T-helper 2 cell (primary cell): ENCODE measurements at regions not wholly inside any gene's neighbourhood (a gene's known extent, or its start where the extent isn't known, plus 50 kb on each side); places are given as distances from the start of the nearest gene placed in this dataset.
"Not testable (repeated sequence)": the region's sequence is repeated elsewhere in the genome, so short reads cannot be mapped to it uniquely, and the experiment has no call there.

Experiments
- DNase-seq, 5 experiments: peaks; one replicate each; pipeline versions ENCODE4 v3.0.0 to v3.0.0-alpha.2; 2012 to 2022

- DNase-seq, result no peak
Measured at GRCh38 chr2:21728133-21728532, 604.4 kb downstream of the TDRD15 start.

GRCh38 chr2:21730141-21730540 lies 606.4 kb downstream of the TDRD15 start:
- no peak for DNase-seq

- DNase-seq, result no peak
Measured at GRCh38 chr2:21740484-21740883, 616.7 kb downstream of the TDRD15 start.

DNA sequence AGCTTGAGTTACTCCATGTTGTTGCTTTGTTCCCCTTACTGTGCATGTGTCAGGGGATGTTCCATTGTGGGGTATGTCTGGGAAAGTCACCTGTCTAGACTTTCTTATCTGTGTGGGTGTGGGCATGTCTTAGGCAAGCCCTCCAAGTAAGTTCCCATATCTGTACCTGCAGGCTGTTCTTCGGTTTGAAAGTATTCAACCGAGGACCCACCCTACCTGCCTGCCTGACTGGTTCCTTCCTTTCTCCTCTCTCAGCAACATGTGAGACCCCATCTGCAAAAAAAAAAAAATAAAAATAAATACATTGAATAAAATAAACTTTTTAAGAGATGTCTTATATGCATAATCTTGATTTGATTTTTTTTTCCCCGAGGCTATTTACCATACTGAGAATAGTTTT lies 622.7 kb downstream of the TDRD15 start:
- DNase-seq, result no peak

DNA sequence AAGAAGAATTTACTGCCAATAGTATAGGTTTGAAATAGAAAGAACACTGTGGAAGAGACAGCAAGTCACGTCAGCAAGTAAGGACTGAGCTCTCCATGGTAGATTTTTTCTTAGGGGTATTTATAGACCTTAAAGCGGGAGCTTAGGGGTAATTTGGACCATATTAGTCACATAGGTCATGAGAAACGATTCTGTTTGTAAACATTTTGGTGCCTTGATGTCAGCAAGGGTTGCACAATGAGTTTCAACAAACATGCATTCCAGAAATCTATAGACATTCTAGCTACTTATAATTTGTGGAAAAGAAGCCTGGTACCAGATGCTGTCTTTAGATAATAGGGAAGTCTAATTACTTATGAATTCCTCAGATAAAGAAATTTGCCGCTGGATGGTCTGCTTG lies 624.7 kb downstream of the TDRD15 start:
- no peak for DNase-seq

DNA sequence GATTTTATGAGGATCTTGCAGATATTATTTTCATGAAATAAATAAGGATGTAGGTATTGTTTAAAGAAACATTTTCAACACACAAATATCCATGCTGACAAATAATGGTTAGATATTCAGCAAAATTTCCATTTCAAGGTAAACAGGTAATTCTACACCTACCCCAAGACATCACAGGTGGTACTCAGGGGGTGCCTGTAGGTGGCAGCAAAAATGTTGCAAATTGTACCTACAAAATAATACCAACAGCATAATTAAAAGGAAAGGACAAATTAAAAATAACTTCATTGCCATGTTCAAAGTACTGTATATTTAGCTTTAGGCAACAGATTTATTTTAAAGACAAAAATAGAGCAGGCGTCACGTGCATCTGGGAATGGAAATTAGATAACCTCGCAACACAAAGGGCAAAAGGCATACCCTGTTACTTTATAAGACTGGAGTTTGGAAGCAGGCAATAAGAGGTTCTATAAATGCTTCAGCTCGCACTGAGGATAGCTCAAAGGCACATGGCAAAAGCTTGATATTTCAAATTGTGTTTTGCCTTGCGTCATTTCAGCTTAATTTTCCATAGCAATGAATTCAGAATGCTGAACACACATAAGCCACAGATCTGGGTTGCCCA lies 630.5 kb downstream of the TDRD15 start:
- no peak for DNase-seq

GRCh38 chr2:21757805-21758430 lies 634.1 kb downstream of the TDRD15 start:
- DNase-seq, result no peak

- DNase-seq, result no peak
Measured at GRCh38 chr2:21759819-21760218, 636.1 kb downstream of the TDRD15 start.

GRCh38 chr2:21761361-21761760 lies 637.6 kb downstream of the TDRD15 start:
- no peak for DNase-seq

GRCh38 chr2:21763501-21763900 lies 639.7 kb downstream of the TDRD15 start:
- DNase-seq, result no peak

DNA sequence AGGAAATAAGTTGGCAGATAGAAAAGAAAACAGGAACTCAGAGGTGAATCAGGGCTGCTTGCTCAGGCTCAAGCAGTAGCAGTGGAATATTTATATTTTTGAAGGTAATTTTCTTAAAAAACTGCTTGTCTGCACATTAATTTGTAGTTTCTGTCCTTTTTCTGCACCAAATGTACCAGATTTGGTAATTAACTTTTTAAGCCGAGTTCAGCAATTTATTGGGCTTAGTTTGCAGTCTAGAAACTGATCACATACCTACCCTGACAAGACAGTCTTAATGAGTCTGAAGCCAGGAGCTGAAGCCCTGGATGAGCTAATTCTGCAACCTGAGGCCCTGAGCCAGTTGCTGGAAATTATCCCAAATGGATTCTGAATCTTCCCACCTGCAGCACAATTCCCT lies 647.0 kb downstream of the TDRD15 start:
- DNase-seq, result no peak

GRCh38 chr2:21772624-21773023 lies 648.9 kb downstream of the TDRD15 start:
- no peak for DNase-seq

DNA sequence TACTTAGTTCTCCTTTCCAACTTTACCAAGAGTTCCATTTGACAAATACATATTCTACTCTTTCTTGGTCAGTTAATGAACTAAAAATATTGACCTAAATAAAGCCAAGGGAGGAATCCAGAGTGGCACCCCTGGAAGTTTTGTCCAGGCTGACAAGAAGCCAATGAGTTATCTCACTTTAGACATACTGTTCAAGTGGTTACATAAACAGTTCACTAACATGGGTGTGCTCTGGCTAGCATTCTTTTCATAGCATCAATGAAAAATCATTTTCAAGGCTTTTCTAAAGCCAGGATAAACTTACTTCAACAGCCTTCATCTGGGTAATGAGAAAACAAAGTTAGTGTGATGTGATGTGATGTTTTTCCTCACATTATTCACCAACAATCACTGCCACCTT lies 649.4 kb downstream of the TDRD15 start:
- no peak for DNase-seq

DNA sequence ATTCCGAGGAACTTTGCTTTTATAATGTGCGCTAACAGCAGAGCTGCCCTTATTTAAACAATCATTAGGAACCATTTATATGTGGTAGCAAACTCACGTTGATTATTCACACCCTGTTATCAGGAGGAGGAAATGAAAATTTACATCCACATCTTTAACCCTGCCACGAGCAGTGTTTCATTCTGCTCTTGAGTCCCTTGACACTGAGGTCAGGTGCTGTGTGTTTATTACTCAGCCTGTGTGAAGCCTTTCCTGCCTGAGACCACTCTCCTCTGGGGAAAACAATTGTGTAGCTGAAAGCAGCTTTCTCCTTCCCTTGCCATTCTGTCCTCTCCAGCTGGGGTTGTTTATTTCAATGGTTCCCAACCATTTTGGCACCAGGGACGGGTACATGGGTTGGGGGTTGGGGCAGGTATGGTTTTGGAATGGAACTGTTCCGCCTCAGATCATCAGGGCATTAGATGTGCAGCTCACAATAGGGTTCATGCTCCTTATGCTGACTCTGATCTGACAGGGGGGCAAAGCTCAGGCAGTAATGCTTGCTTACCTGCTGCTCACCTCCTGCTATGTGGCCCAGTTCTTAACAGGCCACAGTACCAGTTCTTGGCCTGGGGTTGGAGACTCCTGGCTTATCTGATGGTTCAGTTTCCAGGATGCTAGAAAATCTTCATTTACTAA lies 651.1 kb downstream of the TDRD15 start:
- no peak for DNase-seq

DNA sequence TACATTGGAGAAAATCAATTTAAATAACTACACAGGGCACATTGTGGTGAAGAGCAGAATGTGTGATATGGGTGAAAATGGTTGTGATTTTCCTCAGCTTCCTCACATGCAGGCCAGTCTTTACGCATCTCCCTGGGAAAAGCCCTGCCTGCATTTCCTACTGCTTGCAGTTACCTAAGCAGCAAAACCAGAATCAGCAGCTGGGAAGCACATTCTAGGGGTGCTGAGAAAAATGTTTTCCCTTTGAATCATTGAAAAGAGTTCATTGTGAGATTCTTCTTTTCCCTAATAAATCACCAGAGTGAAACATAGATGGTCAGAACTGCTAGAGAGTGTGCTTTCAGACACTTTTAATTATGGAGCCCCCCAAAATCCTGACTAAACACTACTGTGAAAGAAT lies 656.0 kb downstream of the TDRD15 start:
- DNase-seq, result no peak

DNA sequence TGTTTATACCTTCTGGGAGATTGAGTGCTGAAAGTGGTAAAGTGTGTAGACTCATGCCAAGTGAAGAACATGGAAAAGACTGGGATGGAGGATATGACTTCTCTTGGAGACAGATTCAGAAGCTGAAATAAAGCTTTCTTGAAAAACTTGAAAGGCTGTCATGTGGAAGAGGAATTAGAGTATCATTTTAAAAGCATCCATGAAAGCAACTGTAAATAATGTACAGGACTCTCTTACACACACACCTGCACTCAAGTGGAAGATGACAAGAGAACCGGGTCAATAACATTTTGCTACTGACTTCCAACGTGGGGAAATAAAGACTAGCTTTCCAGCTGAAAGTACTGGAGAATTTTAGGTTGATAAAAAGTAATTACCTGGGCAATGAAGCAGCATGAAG lies 658.2 kb downstream of the TDRD15 start:
- DNase-seq, result no peak

DNA sequence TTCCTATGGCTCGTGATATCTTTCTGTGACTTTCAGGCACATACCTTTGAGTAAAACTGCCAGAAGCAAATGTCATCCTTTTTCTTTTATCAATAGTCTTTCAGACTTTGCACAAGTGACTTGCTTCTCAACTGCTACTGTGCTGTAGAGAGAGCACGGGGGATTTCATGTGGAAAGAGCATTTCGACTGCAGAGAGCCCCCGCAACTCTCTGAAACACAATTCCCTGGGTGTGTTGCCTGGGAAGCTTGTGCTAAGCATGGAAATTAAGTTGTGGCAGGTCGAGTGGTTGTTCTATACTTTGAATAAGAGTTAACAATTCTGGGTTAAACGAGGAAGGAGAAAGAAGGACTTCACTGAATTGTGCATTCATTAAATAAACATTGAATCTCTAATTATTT lies 659.1 kb downstream of the TDRD15 start:
- no peak for DNase-seq

- DNase-seq, result no peak
Measured at GRCh38 chr2:21787941-21788340, 664.2 kb downstream of the TDRD15 start.

DNA sequence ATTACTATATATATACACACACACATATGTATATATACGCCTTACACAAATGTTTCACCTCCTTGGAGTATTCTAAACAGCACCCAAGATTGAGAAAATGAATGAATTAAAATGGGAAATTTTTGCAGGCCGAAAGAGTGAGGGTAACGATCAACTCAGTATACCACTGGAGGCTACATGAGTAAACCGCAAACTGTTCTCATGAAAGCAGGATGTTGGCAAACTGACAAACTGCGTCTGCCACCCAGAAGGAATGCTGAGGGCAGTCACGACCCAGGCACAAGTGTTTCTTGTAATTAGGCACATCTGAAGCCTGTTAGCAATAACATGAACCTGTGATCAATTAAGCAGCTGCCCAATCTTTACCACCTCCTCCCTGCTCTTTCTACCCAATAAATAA lies 666.5 kb downstream of the TDRD15 start:
- DNase-seq, result not testable (repeated sequence)

- DNase-seq, result no peak
Measured at GRCh38 chr2:21792571-21792970, 668.8 kb downstream of the TDRD15 start.

DNA sequence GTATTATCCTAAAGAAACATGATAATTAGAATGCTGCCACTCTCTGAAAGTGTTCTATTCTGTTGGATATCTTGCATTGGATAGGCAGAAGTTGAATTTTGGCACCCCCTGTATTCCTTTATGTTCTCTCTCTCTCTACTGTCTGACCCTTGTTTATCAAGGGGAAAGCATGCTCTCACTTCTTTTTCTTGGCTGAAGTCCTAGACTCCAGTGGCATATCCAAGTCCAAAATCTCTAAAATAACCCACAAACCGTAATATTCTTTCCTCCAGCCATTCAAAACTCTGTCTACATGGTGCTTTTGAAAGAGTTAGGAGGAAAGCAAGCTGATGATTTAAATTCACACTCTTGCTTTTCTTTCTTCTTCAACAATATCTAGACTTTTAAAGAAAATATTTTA lies 669.7 kb downstream of the TDRD15 start:
- no peak for DNase-seq

- no peak for DNase-seq
Measured at GRCh38 chr2:21794611-21795010, 670.8 kb downstream of the TDRD15 start.

DNA sequence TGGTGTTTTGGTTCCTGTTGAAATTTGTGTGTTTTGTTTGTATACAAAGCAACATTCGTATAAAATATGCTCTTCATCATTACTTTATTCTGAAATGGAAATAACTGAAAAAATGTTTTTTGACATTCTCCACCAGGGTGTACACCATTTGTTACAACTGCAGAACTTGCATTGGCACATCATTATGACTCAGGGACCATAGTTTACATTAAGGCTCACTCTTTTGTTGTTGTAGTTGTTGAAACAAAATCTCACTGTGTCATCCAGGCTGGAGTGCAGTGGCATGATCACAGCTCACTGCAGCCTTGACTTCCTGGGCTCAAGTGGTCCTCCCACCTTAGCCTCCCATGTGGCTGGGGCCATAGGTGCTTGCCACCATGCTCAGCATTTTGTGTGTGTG lies 676.6 kb downstream of the TDRD15 start:
- DNase-seq, result no peak

- no peak for DNase-seq
Measured at GRCh38 chr2:21803550-21803949, 679.8 kb downstream of the TDRD15 start.
